Stomach (tissue), 8 donors: ENCODE measurements at regions not wholly inside any gene's neighbourhood (a gene's known extent, or its start where the extent isn't known, plus 50 kb on each side); places are given as distances from the start of the nearest gene placed in this dataset.

Experiments used
- DNase-seq, 2 donors: peaks; one replicate each; pipeline versions ENCODE4 v3.0.0 to v3.0.0-alpha.2; 2013 to 2019
- H3K27ac ChIP-seq, 5 donors: fragments of 200-600 bp in 4 of 5; sonication (generic) in 4 of 5; one replicate each; pipeline ENCODE4 v1.5.1; 2013 to 2019; ENCODE audit warnings: mild to moderate bottlenecking in 1 of 5, moderate library complexity in 1 of 5
- H3K27me3 ChIP-seq, 3 donors: fragments of 200-600 bp; sonication (generic); one replicate each; pipeline ENCODE4 v1.5.1; 2017 to 2019; ENCODE audit warnings: mixed run types in 1 of 3
- H3K36me3 ChIP-seq, 4 donors: fragments of 200-600 bp; sonication (generic); 1 replicate in 3 of 4; 2 replicates in 1 of 4; pipeline ENCODE4 v1.5.1; 2016 to 2019
- H3K4me1 ChIP-seq, 4 donors: fragments of 200-600 bp; sonication (generic); one replicate each; pipeline ENCODE4 v1.5.1; 2016 to 2019
- H3K4me3 ChIP-seq, 4 donors: fragments of 200-600 bp; sonication (generic) in 3 of 4; one replicate each; pipeline ENCODE4 v1.5.1; 2016 to 2019; ENCODE audit warnings: mild to moderate bottlenecking in 1 of 4
- H3K9me3 ChIP-seq, 4 donors: fragments of 200-600 bp; sonication (generic); one replicate each; pipeline ENCODE4 v1.5.1; 2016 to 2019
- CTCF ChIP-seq, 7 experiments: fragments of 450-650 bp in 4 of 7; fragments of 200-600 bp in 3 of 7; sonication (generic) in 3 of 7; IDR thresholded peaks; one replicate each; pipeline ENCODE4 v1.5.1; 2016 to 2019; ENCODE audit warnings: antibody characterized with exemption in 7 of 7, control low read depth in 2 of 7, mild to moderate bottlenecking in 1 of 7
- EP300 ChIP-seq: sonication (generic); formaldehyde crosslinking; IDR thresholded peaks from one replicate; pipeline ENCODE4 v1.6.1; 2017; ENCODE audit warnings: antibody characterized with exemption
- POLR2A ChIP-seq, 4 donors: fragments of 450-650 bp; IDR thresholded peaks; one replicate each; pipeline ENCODE4 v1.6.1; 2016; ENCODE audit warnings: antibody characterized with exemption in 4 of 4, control low read depth in 2 of 4, mild to moderate bottlenecking in 1 of 4, moderate library complexity in 1 of 4
- POLR2AphosphoS5 ChIP-seq, 3 donors: sonication (generic); formaldehyde crosslinking; IDR thresholded peaks; one replicate each; pipeline ENCODE4 v1.6.1; 2016; ENCODE audit warnings: antibody characterized with exemption in 3 of 3
- WGBS, 5 donors: extraction: QIAGEN DNeasy Blood & Tissue Kit in 3 of 5; methylation state at CpG; one replicate each; pipeline versions ENCODE4 v1.1.5 to v1.1.7; 2013 to 2018; 5-methylcytosine and 5-hydroxymethylcytosine counted together
- intact Hi-C: fragments of 100-400 bp; cut with DNase I; formaldehyde crosslinking; loops from one replicate; pipeline ENCODE4 v1.15.1; 2023; ENCODE audit warnings: low total_unique reads
- donor health status: healthy with polysubstance abuse.
- donor health status: Bipolar disorder and iron deficiency.
- donor health status: healthy.

- no peak for TF ChIP-seq CTCF (IDR thresholded peaks at IDR 0.05)
- TF ChIP-seq EP300, result no peak
- TF ChIP-seq POLR2A (IDR thresholded peaks at IDR 0.05), result no peak
- no peak for TF ChIP-seq POLR2AphosphoS5 (IDR thresholded peaks at IDR 0.05)
- intact Hi-C loops, result no loop called here
- no peaks in the 10 kb centered on the region for H3K27me3 ChIP-seq
These were observed 115.3 kb upstream of the CXCR4 start for GRCh38 chr2:136233298-136233697.

GRCh38 chr2:136232456-136233172, 114.7 kb upstream of the CXCR4 start:
- no peak overlapping the region for H3K27ac ChIP-seq
- peaks cover 0 to 45% (median 7%) of the 10 kb centered on the region in 4 donors for H3K4me1 ChIP-seq
- no peak overlapping the region for H3K4me3 ChIP-seq
- H3K9me3 ChIP-seq, result no peaks in the 10 kb centered on the region
- TF ChIP-seq CTCF (IDR thresholded peaks at IDR 0.05) (no peak), POLR2A (IDR thresholded peaks at IDR 0.05) (no peak), EP300 (no peak), POLR2AphosphoS5 (IDR thresholded peaks at IDR 0.05) (no peak)
- 51 to 55% (median 53%) methylated on average over 7 of the region's 7 CpGs for WGBS, 5 donors
- no peaks in the 10 kb centered on the region for H3K27me3 ChIP-seq
- intact Hi-C loops, result no loop called here
- no peak for DNase-seq
- no peaks in the 10 kb centered on the region for H3K36me3 ChIP-seq

More at GRCh38 chr2:136233298-136233697, 115.3 kb upstream of the CXCR4 start:
- Histone ChIP-seq H3K4me1 (peaks cover 0 to 47% (median 10%) of the 10 kb centered on the region in 4 donors), H3K36me3 (no peaks in the 10 kb centered on the region), H3K9me3 (no peaks in the 10 kb centered on the region), H3K4me3 (no peak overlapping the region), H3K27ac (no peak overlapping the region)
- DNase-seq, result no peak

GRCh38 chr2:136230464-136230863, 112.5 kb upstream of the CXCR4 start:
- 70 to 83% (median 73%) methylated on average over 5 of the region's 5 CpGs for WGBS, 5 donors

GRCh38 chr2:136226903-136227302, 109.0 kb upstream of the CXCR4 start:
- intact Hi-C loops, result no loop called here
- 78 to 92% (median 89%) methylated on average over 4 of the region's 4 CpGs for WGBS, 5 donors

More at GRCh38 chr2:136230464-136230863, 112.5 kb upstream of the CXCR4 start:
- no peak for DNase-seq
- no peak overlapping the region for H3K4me3 ChIP-seq
- peaks cover 0 to 32% (median 6%) of the 10 kb centered on the region in 4 donors for H3K4me1 ChIP-seq
- no peaks in the 10 kb centered on the region for H3K36me3 ChIP-seq
- intact Hi-C loops, result no loop called here
- TF ChIP-seq CTCF (IDR thresholded peaks at IDR 0.05) (no peak), EP300 (no peak), POLR2AphosphoS5 (IDR thresholded peaks at IDR 0.05) (no peak), POLR2A (IDR thresholded peaks at IDR 0.05) (no peak)
- no peak overlapping the region for H3K27ac ChIP-seq
- H3K9me3 ChIP-seq, result no peaks in the 10 kb centered on the region
- no peaks in the 10 kb centered on the region for H3K27me3 ChIP-seq

More at GRCh38 chr2:136226903-136227302, 109.0 kb upstream of the CXCR4 start:
- Histone ChIP-seq H3K4me3 (no peak overlapping the region), H3K27me3 (no peaks in the 10 kb centered on the region), H3K9me3 (no peaks in the 10 kb centered on the region), H3K4me1 (peaks cover 0 to 7% (median 3%) of the 10 kb centered on the region in 4 donors), H3K27ac (no peak overlapping the region), H3K36me3 (no peaks in the 10 kb centered on the region)
- TF ChIP-seq CTCF (IDR thresholded peaks at IDR 0.05) (no peak), POLR2A (IDR thresholded peaks at IDR 0.05) (no peak), EP300 (no peak), POLR2AphosphoS5 (IDR thresholded peaks at IDR 0.05) (no peak)
- no peak for DNase-seq
